HepG2 (cell line): ENCODE measurements at regions not wholly inside any gene's neighbourhood (a gene's known extent, or its start where the extent isn't known, plus 50 kb on each side); places are given as distances from the start of the nearest gene placed in this dataset.

Source experiments
- ATAC-seq: fragments of 200-7000 bp; cut with Tn5 transposase; 3 replicates; pipeline ENCODE4 v1.9.1; 2020; ENCODE audit warnings: mild to moderate bottlenecking, moderate library complexity
- BruUV-seq: library from RNA; stranded (reverse); fragments of 400-500 nt; replicated peaks from 2 replicates; lab custom pipeline; 2021; lab: Mats Ljungman, UMichigan
- CTCF ChIA-PET: fragments of 300-600 bp; formaldehyde crosslinking; extraction: SDS; loops from one replicate; lab custom pipeline; 2021; ENCODE audit warnings: low total read pairs, inconsistent platforms, low intra/inter-chr PET ratio; lab: Yijun Ruan, JAX
- POLR2A ChIA-PET: fragments of 350-600 bp; sonication (Branson Sonifier 250); formaldehyde crosslinking; loops from one replicate; lab custom pipeline; 2020; ENCODE audit warnings: antibody characterized with exemption, inconsistent platforms; lab: Yijun Ruan, JAX
- DNase-seq: peaks from one replicate; pipeline ENCODE4 v3.0.0-alpha.2; 2015; ENCODE audit warnings: low spot score
- FAIRE-seq: peaks from 3 replicates; lab custom pipeline; 2011; peaks lifted over from hg19 to GRCh38; lab: Jason Lieb, UNC
- H2AFZ ChIP-seq: one replicate; pipeline ENCODE4 v1.6.1; 2011; ENCODE audit warnings: low read length, inconsistent platforms
- H3K27ac ChIP-seq: fragments of 300-600 bp; 3 replicates; pipeline ENCODE4 v1.8.0; 2011; ENCODE audit warnings: mixed run types, mild to moderate bottlenecking, mixed read lengths, low read length, inconsistent platforms; ENCODE audit not compliant: insufficient read depth; ENCODE audit errors: extremely low read length
- H3K27me3 ChIP-seq, 2 experiments: fragments of 200-600 bp in 1 of 2; 2 replicates in 1 of 2; 3 replicates in 1 of 2; pipeline versions ENCODE4 v1.6.0 to v1.8.0; 2011; ENCODE audit warnings: low read length in 2 of 2, mild to moderate bottlenecking in 2 of 2, moderate library complexity in 2 of 2, inconsistent platforms in 1 of 2; ENCODE audit not compliant: insufficient read depth in 2 of 2, control insufficient read depth in 1 of 2
- H3K36me3 ChIP-seq, 2 experiments: fragments of 200-600 bp in 1 of 2; replicated peaks in 1 of 2; 2 replicates in 1 of 2; 3 replicates in 1 of 2; pipeline versions ENCODE4 v1.5.1 to v1.8.0; 2011; ENCODE audit warnings: low read length in 2 of 2, inconsistent platforms in 1 of 2; ENCODE audit not compliant: insufficient read depth in 2 of 2, control insufficient read depth in 1 of 2
- H3K4me1 ChIP-seq: 2 replicates; pipeline ENCODE4 v1.5.1; 2012; ENCODE audit warnings: low read length, inconsistent platforms; ENCODE audit not compliant: insufficient read depth
- H3K4me2 ChIP-seq: 2 replicates; pipeline ENCODE4 v1.6.0; 2011; ENCODE audit warnings: low read depth, low read length, inconsistent platforms
- H3K4me3 ChIP-seq, 3 experiments: fragments of 200-600 bp in 1 of 3; sonication (generic), shearing (Covaris generic) in 1 of 3; replicated peaks in 1 of 3; 2 replicates each; pipeline ENCODE4 v1.5.1; 2011 to 2016; ENCODE audit warnings: low read length in 3 of 3, inconsistent platforms in 2 of 3, low read depth in 2 of 3, mild to moderate bottlenecking in 2 of 3, control low read depth in 1 of 3, mixed read lengths in 1 of 3; ENCODE audit not compliant: insufficient read depth in 1 of 3
- H3K79me2 ChIP-seq: one replicate; pipeline ENCODE4 v1.6.1; 2011; ENCODE audit warnings: low read length, inconsistent platforms; ENCODE audit not compliant: insufficient read depth
- H3K9ac ChIP-seq: 2 replicates; pipeline ENCODE4 v1.6.0; 2011; ENCODE audit warnings: mild to moderate bottlenecking, low read depth, low read length, inconsistent platforms; ENCODE audit not compliant: insufficient read depth
- H3K9me3 ChIP-seq: 2 replicates; pipeline ENCODE4 v1.5.1; 2012; ENCODE audit warnings: mild to moderate bottlenecking, low read length
- H4K20me1 ChIP-seq: 2 replicates; pipeline ENCODE4 v1.6.0; 2011; ENCODE audit warnings: inconsistent platforms, mild to moderate bottlenecking, low read length, moderate library complexity; ENCODE audit not compliant: insufficient read depth
- ADNP ChIP-seq: sonication (generic); formaldehyde crosslinking; IDR thresholded peaks from 2 replicates; pipeline ENCODE4 v1.4.0; 2020; ENCODE audit warnings: missing genetic modification reagents
- BHLHE40 ChIP-seq: IDR thresholded peaks from 2 replicates; pipeline ENCODE4 v1.6.1; 2011; ENCODE audit warnings: low read length, improper control_type of control experiment
- ETV5 ChIP-seq: IDR thresholded peaks from 2 replicates; pipeline ENCODE4 v1.6.1; 2018; ENCODE audit warnings: missing biosample characterization, missing genetic modification reagents, inconsistent platforms, borderline replicate concordance
- FOXA3 ChIP-seq: IDR thresholded peaks from 2 replicates; pipeline ENCODE4 v1.6.1; 2016; ENCODE audit warnings: missing genetic modification reagents, missing compliant biosample characterization
- GATAD1 ChIP-seq: IDR thresholded peaks from 2 replicates; pipeline ENCODE4 v1.6.1; 2016; ENCODE audit warnings: missing genetic modification reagents, missing compliant biosample characterization
- ZBTB8A ChIP-seq: sonication (generic); formaldehyde crosslinking; IDR thresholded peaks from 2 replicates; pipeline ENCODE4 v1.4.0; 2020; ENCODE audit warnings: mild to moderate bottlenecking, low read depth, missing genetic modification reagents, borderline replicate concordance
- ZNF205 ChIP-seq: IDR thresholded peaks from 2 replicates; pipeline ENCODE4 v1.6.1; 2018; ENCODE audit warnings: missing biosample characterization, missing genetic modification reagents
- ZNF282 ChIP-seq: fragments of 450-650 bp; IDR thresholded peaks from 2 replicates; pipeline ENCODE4 v1.6.1; 2018; ENCODE audit not compliant: partially characterized antibody
- ZNF44 ChIP-seq: sonication (generic); formaldehyde crosslinking; IDR thresholded peaks from 2 replicates; pipeline ENCODE4 v1.5.1; 2020; ENCODE audit warnings: mild to moderate bottlenecking, missing genetic modification reagents
- ZNF569 ChIP-seq: sonication (generic); formaldehyde crosslinking; IDR thresholded peaks from 2 replicates; pipeline ENCODE4 v1.5.0; 2020; ENCODE audit warnings: mild to moderate bottlenecking, missing genetic modification reagents, moderate library complexity, borderline replicate concordance
- ZNF747 ChIP-seq: sonication (generic); formaldehyde crosslinking; IDR thresholded peaks from 2 replicates; pipeline ENCODE4 v1.8.1; 2023; ENCODE audit warnings: missing genetic modification reagents, mild to moderate bottlenecking, borderline replicate concordance
- WGBS: methylation state at CpG from one replicate; pipeline ENCODE4 v1.1.6; 2017; ENCODE audit warnings: low lambda C conversion rate; 5-methylcytosine and 5-hydroxymethylcytosine counted together
- in situ Hi-C: cut with HindIII; loops from 2 replicates; pipeline ENCODE4 v1.10.0; 2017; ENCODE audit warnings: low pct_unique_long_range_greater_than_20kb; ENCODE audit not compliant: extremely low pct_ligation_motif_present
- intact Hi-C: fragments of 100-400 bp; cut with micrococcal nuclease; formaldehyde crosslinking; loops from one replicate; pipeline ENCODE4 v1.10.0; 2022; ENCODE audit not compliant: unreplicated experiment
- TF ChIP-seq, protein P1 (sequence below): IDR thresholded peaks from 2 replicates; pipeline ENCODE4 v1.6.1; 2016
- TF ChIP-seq, protein P2 (sequence below), 2 experiments: sonication (generic) in 1 of 2; formaldehyde crosslinking in 1 of 2; IDR thresholded peaks; 2 replicates each; pipeline versions ENCODE4 v1.5.1 to v1.6.1; 2011 to 2020; ENCODE audit warnings: borderline replicate concordance in 1 of 2, low read depth in 1 of 2, low read length in 1 of 2, mild to moderate bottlenecking in 1 of 2, missing genetic modification reagents in 1 of 2, moderate library complexity in 1 of 2
- TF ChIP-seq, protein P3 (sequence below): sonication (generic); formaldehyde crosslinking; IDR thresholded peaks from 2 replicates; pipeline ENCODE4 v1.5.1; 2020; ENCODE audit warnings: mild to moderate bottlenecking, missing genetic modification reagents, borderline replicate concordance
- TF ChIP-seq, protein P4 (sequence below): sonication (generic); formaldehyde crosslinking; IDR thresholded peaks from 2 replicates; pipeline ENCODE4 v1.4.0; 2020; ENCODE audit warnings: mild to moderate bottlenecking, low read depth, missing genetic modification reagents

DNA sequence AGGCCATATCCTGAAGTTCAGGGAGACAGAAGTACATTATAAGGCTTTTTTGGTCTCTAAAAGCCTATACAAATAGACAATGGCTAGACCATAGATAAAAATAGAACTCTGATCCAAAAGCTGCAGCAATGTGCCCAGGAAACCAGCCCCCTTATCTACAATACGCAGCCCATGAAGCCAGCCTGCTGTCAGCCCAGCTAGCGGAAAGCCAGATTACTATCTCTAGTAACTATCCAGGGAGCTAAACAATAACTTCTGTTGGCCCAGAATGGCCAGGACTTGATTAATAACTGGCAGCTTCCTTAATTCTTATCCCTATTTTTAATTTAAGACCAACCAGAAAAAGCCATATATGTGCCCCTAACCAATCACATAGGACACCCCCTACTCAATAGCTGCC lies 160.4 kb upstream of the SMLR1 start (continued):
- no peak for TF ChIP-seq ZNF569 (CRISPR knock-in tag)

DNA sequence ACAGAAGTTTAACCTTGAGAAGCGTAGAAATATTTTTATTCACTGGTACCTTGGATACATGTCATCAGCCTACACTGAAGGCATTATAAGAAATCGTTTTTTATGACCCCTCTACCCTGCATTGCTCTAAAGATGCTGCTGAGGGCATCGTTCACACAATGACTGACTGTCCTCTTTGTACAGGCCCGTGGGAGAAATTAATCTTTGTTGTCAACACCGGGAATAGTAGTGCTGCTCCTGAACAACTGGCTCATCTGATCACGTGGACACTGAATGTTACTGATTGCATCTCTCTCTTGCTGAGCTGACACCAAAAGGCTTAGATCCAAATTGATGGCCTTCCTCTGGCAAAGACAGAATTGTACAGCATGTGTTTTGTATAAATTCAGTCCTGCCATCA lies 157.1 kb upstream of the SMLR1 start:
- Histone ChIP-seq H3K9ac (no peak overlapping the region), H4K20me1 (no peaks in the 10 kb centered on the region), H3K27ac (no peak overlapping the region), H3K36me3 (no peaks in the 10 kb centered on the region), H3K4me3 (no peak overlapping the region), H3K27me3 (peaks cover 0 to 6% of the 10 kb centered on the region in 2 experiments; a peak in 1 of 5 replicates), H3K4me2 (no peak overlapping the region), H2AFZ (no peak overlapping the region), H3K9me3 (no peaks in the 10 kb centered on the region), H3K79me2 (no peaks in the 10 kb centered on the region), H3K4me1 (no peaks in the 10 kb centered on the region)
- WGBS = 2% methylated on average over 6 of the region's 6 CpGs
- peak; percentile 13 for DNase-seq
- ChIA-PET POLR2A (no interaction called here), CTCF (no interaction called here)
- in situ Hi-C loops (no loop called here), intact Hi-C loops (no loop called here)
- peak; percentile 64 for ATAC-seq
- no peak for FAIRE-seq
- no TSS peak for BruUV-seq
- TF ChIP-seq ZNF747 (CRISPR knock-in tag) = no peak
- no peak for TF ChIP-seq GATAD1
- TF ChIP-seq FOXA3 (CRISPR knock-in tag) = peak; percentile 11; the same call in 1 of the 2 replicates
- TF ChIP-seq ETV5 (CRISPR knock-in tag) = no peak
- TF ChIP-seq, protein P1, sequence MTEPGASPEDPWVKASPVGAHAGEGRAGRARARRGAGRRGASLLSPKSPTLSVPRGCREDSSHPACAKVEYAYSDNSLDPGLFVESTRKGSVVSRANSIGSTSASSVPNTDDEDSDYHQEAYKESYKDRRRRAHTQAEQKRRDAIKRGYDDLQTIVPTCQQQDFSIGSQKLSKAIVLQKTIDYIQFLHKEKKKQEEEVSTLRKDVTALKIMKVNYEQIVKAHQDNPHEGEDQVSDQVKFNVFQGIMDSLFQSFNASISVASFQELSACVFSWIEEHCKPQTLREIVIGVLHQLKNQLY (CRISPR knock-in tag) = peak; percentile 56; the same call in 1 of the 2 replicates
- TF ChIP-seq BHLHE40 = no peak
- TF ChIP-seq ZNF44 (CRISPR knock-in tag) = no peak
- no peak for TF ChIP-seq ZNF282
- TF ChIP-seq, protein P2, sequence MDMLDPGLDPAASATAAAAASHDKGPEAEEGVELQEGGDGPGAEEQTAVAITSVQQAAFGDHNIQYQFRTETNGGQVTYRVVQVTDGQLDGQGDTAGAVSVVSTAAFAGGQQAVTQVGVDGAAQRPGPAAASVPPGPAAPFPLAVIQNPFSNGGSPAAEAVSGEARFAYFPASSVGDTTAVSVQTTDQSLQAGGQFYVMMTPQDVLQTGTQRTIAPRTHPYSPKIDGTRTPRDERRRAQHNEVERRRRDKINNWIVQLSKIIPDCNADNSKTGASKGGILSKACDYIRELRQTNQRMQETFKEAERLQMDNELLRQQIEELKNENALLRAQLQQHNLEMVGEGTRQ (IDR thresholded peaks at IDR 0.05; ENCODE audit: low read depth, low read length) = peak; percentile 42; the same call in 1 of the 2 replicates
- TF ChIP-seq, protein P2 (CRISPR knock-in tag; IDR thresholded peaks at IDR 0.05; ENCODE audit: borderline replicate concordance) = peak; percentile 36; the same call in 1 of the 2 replicates
- TF ChIP-seq ADNP (CRISPR knock-in tag) = no peak
- no peak for TF ChIP-seq ZBTB8A
- no peak for TF ChIP-seq ZNF205 (CRISPR knock-in tag)
- TF ChIP-seq, protein P3, sequence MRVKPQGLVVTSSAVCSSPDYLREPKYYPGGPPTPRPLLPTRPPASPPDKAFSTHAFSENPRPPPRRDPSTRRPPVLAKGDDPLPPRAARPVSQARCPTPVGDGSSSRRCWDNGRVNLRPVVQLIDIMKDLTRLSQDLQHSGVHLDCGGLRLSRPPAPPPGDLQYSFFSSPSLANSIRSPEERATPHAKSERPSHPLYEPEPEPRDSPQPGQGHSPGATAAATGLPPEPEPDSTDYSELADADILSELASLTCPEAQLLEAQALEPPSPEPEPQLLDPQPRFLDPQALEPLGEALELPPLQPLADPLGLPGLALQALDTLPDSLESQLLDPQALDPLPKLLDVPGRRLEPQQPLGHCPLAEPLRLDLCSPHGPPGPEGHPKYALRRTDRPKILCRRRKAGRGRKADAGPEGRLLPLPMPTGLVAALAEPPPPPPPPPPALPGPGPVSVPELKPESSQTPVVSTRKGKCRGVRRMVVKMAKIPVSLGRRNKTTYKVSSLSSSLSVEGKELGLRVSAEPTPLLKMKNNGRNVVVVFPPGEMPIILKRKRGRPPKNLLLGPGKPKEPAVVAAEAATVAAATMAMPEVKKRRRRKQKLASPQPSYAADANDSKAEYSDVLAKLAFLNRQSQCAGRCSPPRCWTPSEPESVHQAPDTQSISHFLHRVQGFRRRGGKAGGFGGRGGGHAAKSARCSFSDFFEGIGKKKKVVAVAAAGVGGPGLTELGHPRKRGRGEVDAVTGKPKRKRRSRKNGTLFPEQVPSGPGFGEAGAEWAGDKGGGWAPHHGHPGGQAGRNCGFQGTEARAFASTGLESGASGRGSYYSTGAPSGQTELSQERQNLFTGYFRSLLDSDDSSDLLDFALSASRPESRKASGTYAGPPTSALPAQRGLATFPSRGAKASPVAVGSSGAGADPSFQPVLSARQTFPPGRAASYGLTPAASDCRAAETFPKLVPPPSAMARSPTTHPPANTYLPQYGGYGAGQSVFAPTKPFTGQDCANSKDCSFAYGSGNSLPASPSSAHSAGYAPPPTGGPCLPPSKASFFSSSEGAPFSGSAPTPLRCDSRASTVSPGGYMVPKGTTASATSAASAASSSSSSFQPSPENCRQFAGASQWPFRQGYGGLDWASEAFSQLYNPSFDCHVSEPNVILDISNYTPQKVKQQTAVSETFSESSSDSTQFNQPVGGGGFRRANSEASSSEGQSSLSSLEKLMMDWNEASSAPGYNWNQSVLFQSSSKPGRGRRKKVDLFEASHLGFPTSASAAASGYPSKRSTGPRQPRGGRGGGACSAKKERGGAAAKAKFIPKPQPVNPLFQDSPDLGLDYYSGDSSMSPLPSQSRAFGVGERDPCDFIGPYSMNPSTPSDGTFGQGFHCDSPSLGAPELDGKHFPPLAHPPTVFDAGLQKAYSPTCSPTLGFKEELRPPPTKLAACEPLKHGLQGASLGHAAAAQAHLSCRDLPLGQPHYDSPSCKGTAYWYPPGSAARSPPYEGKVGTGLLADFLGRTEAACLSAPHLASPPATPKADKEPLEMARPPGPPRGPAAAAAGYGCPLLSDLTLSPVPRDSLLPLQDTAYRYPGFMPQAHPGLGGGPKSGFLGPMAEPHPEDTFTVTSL (CRISPR knock-in tag) = no peak
- TF ChIP-seq, protein P4, sequence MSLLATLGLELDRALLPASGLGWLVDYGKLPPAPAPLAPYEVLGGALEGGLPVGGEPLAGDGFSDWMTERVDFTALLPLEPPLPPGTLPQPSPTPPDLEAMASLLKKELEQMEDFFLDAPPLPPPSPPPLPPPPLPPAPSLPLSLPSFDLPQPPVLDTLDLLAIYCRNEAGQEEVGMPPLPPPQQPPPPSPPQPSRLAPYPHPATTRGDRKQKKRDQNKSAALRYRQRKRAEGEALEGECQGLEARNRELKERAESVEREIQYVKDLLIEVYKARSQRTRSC (CRISPR knock-in tag) = no peak
